Pancreas (tissue), 10 donors: ENCODE measurements at regions not wholly inside any gene's neighbourhood (a gene's known extent, or its start where the extent isn't known, plus 50 kb on each side); places are given as distances from the start of the nearest gene placed in this dataset.

Source experiments
- ATAC-seq, 4 donors: fragments of 200-7000 bp; cut with Tn5 transposase; one replicate each; pipeline versions ENCODE4 v1.8.0 to v1.9.1; 2020; ENCODE audit warnings: mild to moderate bottlenecking in 4 of 4, moderate library complexity in 4 of 4
- DNase-seq, 6 donors: peaks; one replicate each; pipeline ENCODE4 v3.0.0-alpha.2; 2020
- FAIRE-seq: peaks from 2 replicates; lab custom pipeline; 2012; peaks lifted over from hg19 to GRCh38; lab: Jason Lieb, UNC
- H3K27ac ChIP-seq, 4 donors: fragments of 200-600 bp; sonication (generic); 1 replicate in 3 of 4; 2 replicates in 1 of 4; pipeline versions ENCODE4 v1.5.0 to v1.8.0; 2020
- H3K27me3 ChIP-seq, 4 donors: fragments of 200-600 bp; one replicate each; pipeline ENCODE4 v1.8.0; 2021
- H3K36me3 ChIP-seq, 3 donors: fragments of 200-600 bp; sonication (generic) in 1 of 3; one replicate each; pipeline versions ENCODE4 v1.5.0 to v1.8.0; 2020 to 2021
- H3K4me1 ChIP-seq, 3 donors: fragments of 200-600 bp; one replicate each; pipeline ENCODE4 v1.8.0; 2021
- H3K4me3 ChIP-seq, 4 donors: fragments of 200-600 bp; sonication (generic) in 2 of 4; one replicate each; pipeline versions ENCODE4 v1.5.0 to v1.8.0; 2020 to 2021
- H3K9me3 ChIP-seq, 4 donors: fragments of 200-600 bp; one replicate each; pipeline ENCODE4 v1.8.0; 2021
- WGBS, 2 donors: extraction: QIAGEN DNeasy Blood & Tissue Kit; methylation state at CpG; one replicate each; pipeline ENCODE4 v1.1.7; 2013; 5-methylcytosine and 5-hydroxymethylcytosine counted together
- intact Hi-C, 3 donors: fragments of 100-400 bp; cut with DNase I; formaldehyde crosslinking; loops; one replicate each; pipeline versions ENCODE4 v1.11.1 to v1.14.2; 2022
- TF ChIP-seq, protein P1 (sequence below), 4 donors: fragments of 200-600 bp; sonication (generic) in 3 of 4; IDR thresholded peaks; one replicate each; pipeline versions ENCODE4 v1.5.0 to v1.8.0; 2021; ENCODE audit warnings: antibody characterized with exemption in 4 of 4
- donor health status: healthy with polysubstance abuse.
- donor health status: DM: no; HTN: no; CAD: no; lungs with moderate emphysema.
- donor health status: DM: no; HTN: no; CAD: no.
- donor health status: control.
- donor health status: control.
- donor health status: Bipolar disorder and iron deficiency.
- donor health status: DM: yes; HTN: yes; CAD: no.
- donor health status: DM: no; HTN: no; CAD: no.
- donor health status: DM: no; HTN: no; CAD: no.
- donor health status: DM: yes; HTN: yes; CAD: no.

DNA sequence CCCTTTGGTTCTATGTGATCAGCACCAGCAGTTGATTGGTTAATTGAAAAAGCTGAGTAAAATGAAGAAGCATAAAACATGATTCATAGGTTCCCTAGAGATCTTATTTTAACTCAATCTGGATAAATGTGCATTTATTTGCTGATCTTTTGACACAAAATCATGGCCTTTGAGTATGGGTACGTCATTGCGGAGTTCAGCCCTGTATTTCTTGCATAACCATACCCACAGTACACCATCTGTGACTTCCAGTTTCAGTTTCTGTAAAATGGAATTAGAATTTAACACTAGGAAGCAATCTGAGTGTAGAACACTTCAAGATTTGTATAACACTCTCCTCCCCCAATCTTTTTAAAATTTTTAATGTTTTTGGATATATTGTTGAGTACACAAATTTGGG lies 358.2 kb downstream of the DDX10 start:
- Histone ChIP-seq H3K27me3 (no peaks in the 10 kb centered on the region), H3K27ac (no peak overlapping the region), H3K4me3 (no peak overlapping the region), H3K4me1 (no peaks in the 10 kb centered on the region), H3K36me3 (no peaks in the 10 kb centered on the region), H3K9me3 (no peaks in the 10 kb centered on the region)
- ATAC-seq, result peak in 1 of 4 donors; percentile 41
- TF ChIP-seq, protein P1, sequence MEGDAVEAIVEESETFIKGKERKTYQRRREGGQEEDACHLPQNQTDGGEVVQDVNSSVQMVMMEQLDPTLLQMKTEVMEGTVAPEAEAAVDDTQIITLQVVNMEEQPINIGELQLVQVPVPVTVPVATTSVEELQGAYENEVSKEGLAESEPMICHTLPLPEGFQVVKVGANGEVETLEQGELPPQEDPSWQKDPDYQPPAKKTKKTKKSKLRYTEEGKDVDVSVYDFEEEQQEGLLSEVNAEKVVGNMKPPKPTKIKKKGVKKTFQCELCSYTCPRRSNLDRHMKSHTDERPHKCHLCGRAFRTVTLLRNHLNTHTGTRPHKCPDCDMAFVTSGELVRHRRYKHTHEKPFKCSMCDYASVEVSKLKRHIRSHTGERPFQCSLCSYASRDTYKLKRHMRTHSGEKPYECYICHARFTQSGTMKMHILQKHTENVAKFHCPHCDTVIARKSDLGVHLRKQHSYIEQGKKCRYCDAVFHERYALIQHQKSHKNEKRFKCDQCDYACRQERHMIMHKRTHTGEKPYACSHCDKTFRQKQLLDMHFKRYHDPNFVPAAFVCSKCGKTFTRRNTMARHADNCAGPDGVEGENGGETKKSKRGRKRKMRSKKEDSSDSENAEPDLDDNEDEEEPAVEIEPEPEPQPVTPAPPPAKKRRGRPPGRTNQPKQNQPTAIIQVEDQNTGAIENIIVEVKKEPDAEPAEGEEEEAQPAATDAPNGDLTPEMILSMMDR (IDR thresholded peaks at IDR 0.05), result no peak
- no peak for DNase-seq
- 78 to 87% methylated on average over 2 of the region's 2 CpGs for WGBS, 2 donors
- no peak for FAIRE-seq
- intact Hi-C loops, result no loop called here

DNA sequence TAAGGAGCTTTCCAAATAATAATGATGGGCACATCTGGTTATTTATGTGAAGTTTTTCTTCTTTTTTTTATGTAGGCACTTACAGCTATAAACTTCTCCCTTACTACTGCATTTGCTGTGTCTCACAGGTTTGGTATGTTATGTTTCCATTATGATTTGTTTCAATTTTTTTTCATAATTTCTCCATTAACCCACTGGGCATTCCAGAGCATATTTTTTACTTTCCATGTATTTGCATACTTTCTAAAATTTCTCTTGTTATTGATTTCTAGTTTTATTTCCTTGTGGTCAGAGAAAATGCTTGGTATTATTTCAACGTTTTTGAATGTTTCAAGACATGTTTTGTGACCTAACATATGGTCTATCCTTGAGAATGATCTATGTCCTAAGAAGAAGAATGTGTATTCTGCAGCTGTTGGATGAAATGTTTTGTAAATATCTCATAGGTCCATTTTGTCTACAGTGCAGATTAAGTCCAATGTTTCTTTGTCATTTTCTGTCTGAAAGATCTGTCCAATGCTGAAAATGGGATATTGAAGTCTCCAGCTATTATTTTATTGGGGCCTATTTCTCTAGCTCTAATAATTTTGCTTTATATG lies 362.1 kb downstream of the DDX10 start:
- Histone ChIP-seq H3K27me3 (no peaks in the 10 kb centered on the region), H3K9me3 (no peaks in the 10 kb centered on the region), H3K27ac (no peak overlapping the region), H3K36me3 (no peaks in the 10 kb centered on the region), H3K4me1 (no peaks in the 10 kb centered on the region), H3K4me3 (no peak overlapping the region)
- no peak for ATAC-seq
- TF ChIP-seq, protein P1 (IDR thresholded peaks at IDR 0.05), result no peak
- FAIRE-seq, result no peak
- intact Hi-C loops, result no loop called here
- DNase-seq, result no peak
- 23 to 27% methylated on average over 1 of the region's 1 CpG for WGBS, 2 donors

DNA sequence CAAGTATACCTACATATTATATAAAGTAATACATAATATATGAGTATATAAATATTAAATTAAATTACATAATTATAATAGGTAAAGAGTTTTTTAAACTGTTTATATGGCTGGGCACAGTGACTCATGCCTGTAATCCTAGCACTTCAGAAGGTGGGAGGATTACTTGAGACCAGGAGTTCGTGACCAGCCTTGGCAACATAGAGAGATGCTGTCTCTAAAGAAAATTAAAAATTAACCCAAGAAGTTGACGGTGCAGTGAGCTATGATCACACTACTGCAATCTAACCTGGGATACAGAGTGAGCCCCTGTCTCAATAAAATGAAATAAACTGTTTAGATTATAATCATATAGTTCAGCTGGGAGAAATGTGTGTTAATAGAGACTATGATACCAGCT lies 363.0 kb downstream of the DDX10 start:
- Histone ChIP-seq H3K27me3 (no peaks in the 10 kb centered on the region), H3K4me3 (no peak overlapping the region), H3K27ac (no peak overlapping the region), H3K9me3 (no peaks in the 10 kb centered on the region), H3K4me1 (no peaks in the 10 kb centered on the region), H3K36me3 (no peaks in the 10 kb centered on the region)
- intact Hi-C loops, result no loop called here
- TF ChIP-seq, protein P1 (IDR thresholded peaks at IDR 0.05), result no peak
- no peak for ATAC-seq
- FAIRE-seq, result no peak
- 39 to 40% methylated on average over 2 of the region's 2 CpGs for WGBS, 2 donors
- DNase-seq, result no peak

DNA sequence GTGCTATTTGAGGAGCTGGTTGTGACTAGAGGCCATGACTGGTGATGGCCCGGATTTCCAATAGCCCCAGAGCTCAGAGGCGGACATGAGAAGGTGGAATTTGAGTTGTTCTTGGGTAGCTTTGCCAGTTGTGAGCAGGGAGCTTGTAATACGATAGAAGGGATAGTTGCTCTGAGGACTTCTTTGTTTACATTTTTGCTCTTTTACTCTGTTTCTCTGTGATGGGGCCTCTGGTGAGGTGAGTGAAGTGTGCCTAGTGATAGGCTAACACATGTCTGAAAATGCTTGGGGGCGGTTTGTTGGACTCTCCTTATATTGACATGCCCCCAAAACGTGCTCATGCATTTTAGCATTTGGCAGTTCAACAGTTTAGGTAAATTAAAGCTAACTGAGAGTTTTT lies 365.1 kb downstream of the DDX10 start:
- 42 to 62% methylated on average over 5 of the region's 5 CpGs for WGBS, 2 donors
- TF ChIP-seq, protein P1 (IDR thresholded peaks at IDR 0.05), result no peak

DNA sequence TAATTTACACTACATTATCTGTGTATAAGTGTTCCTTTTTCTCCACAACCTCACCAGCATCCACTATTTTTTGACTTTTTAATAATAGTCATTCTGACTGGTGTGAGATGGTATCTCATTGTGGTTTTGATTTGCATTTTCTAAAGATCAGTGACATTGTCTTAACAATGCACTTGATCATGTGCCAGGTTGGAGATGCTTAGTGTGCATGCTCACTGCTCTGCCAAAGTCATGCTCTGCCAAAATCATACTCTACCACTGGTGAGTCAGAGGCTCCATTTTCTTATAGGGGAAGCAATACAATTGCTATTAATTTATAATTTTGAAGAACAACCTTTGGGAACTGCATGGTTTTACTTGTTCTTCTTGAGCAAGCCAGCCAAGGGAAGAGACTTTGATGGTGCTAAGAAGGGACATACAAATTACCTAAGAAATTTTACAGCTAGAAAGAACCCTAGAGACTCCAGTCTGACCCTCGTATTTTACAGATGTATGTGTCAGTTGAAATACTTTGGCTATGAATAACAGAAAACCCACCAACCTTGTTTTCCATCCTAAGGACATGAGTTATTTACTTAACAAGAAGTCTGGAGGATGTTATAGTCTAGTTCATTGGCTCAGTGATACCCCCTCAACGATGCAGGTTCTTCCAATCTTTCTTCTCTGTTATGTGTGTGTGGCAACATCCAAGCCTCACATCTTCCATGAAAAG lies 368.9 kb downstream of the DDX10 start:
- Histone ChIP-seq H3K4me3 (no peak overlapping the region), H3K27me3 (no peaks in the 10 kb centered on the region), H3K27ac (no peak overlapping the region), H3K4me1 (no peaks in the 10 kb centered on the region), H3K36me3 (no peaks in the 10 kb centered on the region), H3K9me3 (no peaks in the 10 kb centered on the region)
- TF ChIP-seq, protein P1 (IDR thresholded peaks at IDR 0.05), result no peak
- FAIRE-seq (no peak), ATAC-seq (no peak), DNase-seq (no peak)
- WGBS, 2 donors, result 38 to 48% methylated on average over 2 of the region's 2 CpGs
- intact Hi-C loops, result no loop called here

More for the DNA sequence above, 365.1 kb downstream of the DDX10 start:
- Histone ChIP-seq H3K27ac (no peak overlapping the region), H3K4me1 (no peaks in the 10 kb centered on the region), H3K27me3 (no peaks in the 10 kb centered on the region), H3K36me3 (no peaks in the 10 kb centered on the region), H3K9me3 (no peaks in the 10 kb centered on the region), H3K4me3 (no peak overlapping the region)
- DNase-seq (no peak), ATAC-seq (no peak), FAIRE-seq (no peak)
- intact Hi-C loops, result no loop called here
